IMR-90 (cell line): ENCODE measurements at regions not wholly inside any gene's neighbourhood (a gene's known extent, or its start where the extent isn't known, plus 50 kb on each side); places are given as distances from the start of the nearest gene placed in this dataset.

Experiments
- ATAC-seq: fragments of 200-7000 bp; cut with Tn5 transposase; 2 replicates; pipeline ENCODE4 v1.9.1; 2020; ENCODE audit warnings: low read depth, mild to moderate bottlenecking, moderate library complexity
- BruUV-seq: library from RNA; stranded (reverse); fragments of 400-500 nt; replicated peaks from 2 replicates; lab custom pipeline; 2021; lab: Mats Ljungman, UMichigan
- CTCF ChIA-PET: fragments of 300-600 bp; formaldehyde crosslinking; extraction: SDS; loops from one replicate; lab custom pipeline; 2021; ENCODE audit warnings: antibody characterized with exemption; lab: Yijun Ruan, JAX
- POLR2A ChIA-PET: fragments of 300-600 bp; sonication (Branson Sonifier 250); formaldehyde crosslinking; loops from one replicate; lab custom pipeline; 2022; ENCODE audit warnings: antibody characterized with exemption; ENCODE audit not compliant: unreplicated experiment; lab: Charles Lee
- DNase-seq: peaks from one replicate; pipeline ENCODE4 v3.0.0; 2013
- H2AFZ ChIP-seq: replicated peaks from 2 replicates; pipeline ENCODE3; 2013; ENCODE audit warnings: low read length, mild to moderate bottlenecking; ENCODE audit not compliant: poor library complexity
- H2AK5ac ChIP-seq: 2 replicates; pipeline ENCODE4 v1.6.1; 2013; ENCODE audit warnings: low read depth, low read length, inconsistent platforms
- H2AK9ac ChIP-seq: replicated peaks from 2 replicates; pipeline ENCODE3; 2013; ENCODE audit warnings: mild to moderate bottlenecking, low read depth, low read length, moderate library complexity; ENCODE audit not compliant: poor library complexity
- H2BK120ac ChIP-seq: 2 replicates; pipeline ENCODE4 v1.6.1; 2013; ENCODE audit warnings: low read depth, low read length, inconsistent platforms
- H2BK15ac ChIP-seq: 3 replicates; pipeline ENCODE4 v1.6.1; 2013; ENCODE audit warnings: low read depth, low read length, inconsistent platforms
- H2BK20ac ChIP-seq: 2 replicates; pipeline ENCODE4 v1.6.1; 2013; ENCODE audit warnings: low read depth, mild to moderate bottlenecking, inconsistent platforms, low read length, moderate library complexity
- H2BK5ac ChIP-seq: 2 replicates; pipeline ENCODE4 v1.6.1; 2013; ENCODE audit warnings: mild to moderate bottlenecking, low read depth, low read length, inconsistent platforms; ENCODE audit not compliant: poor library complexity, severe bottlenecking
- H3K14ac ChIP-seq: replicated peaks from 2 replicates; pipeline ENCODE4 v1.6.1; 2013; ENCODE audit warnings: low read depth, low read length, inconsistent platforms
- H3K18ac ChIP-seq: 2 replicates; pipeline ENCODE4 v1.6.1; 2013; ENCODE audit warnings: low read depth, low read length, control low read depth
- H3K23ac ChIP-seq: 2 replicates; pipeline ENCODE4 v1.6.1; 2013; ENCODE audit warnings: low read depth, low read length, inconsistent platforms
- H3K27ac ChIP-seq: 2 replicates; pipeline ENCODE4 v1.5.1; 2013; ENCODE audit warnings: mild to moderate bottlenecking, control low read depth, low read length; ENCODE audit not compliant: insufficient read depth
- H3K27me3 ChIP-seq: 2 replicates; pipeline ENCODE4 v1.6.1; 2013; ENCODE audit warnings: low read length; ENCODE audit not compliant: control insufficient read depth, insufficient read depth
- H3K36me3 ChIP-seq: 2 replicates; pipeline ENCODE4 v1.6.1; 2013; ENCODE audit warnings: low read length, mixed read lengths; ENCODE audit not compliant: control insufficient read depth, insufficient read depth
- H3K4ac ChIP-seq: 2 replicates; pipeline ENCODE4 v1.6.1; 2013; ENCODE audit warnings: low read depth, low read length, inconsistent platforms
- H3K4me1 ChIP-seq: 2 replicates; pipeline ENCODE4 v1.6.1; 2013; ENCODE audit warnings: low read length, mixed read lengths; ENCODE audit not compliant: control insufficient read depth, insufficient read depth
- H3K4me2 ChIP-seq: 2 replicates; pipeline ENCODE4 v1.6.1; 2013; ENCODE audit warnings: low read depth, mild to moderate bottlenecking, control low read depth, low read length, moderate library complexity
- H3K4me3 ChIP-seq: 2 replicates; pipeline ENCODE4 v1.5.1; 2013; ENCODE audit warnings: low read depth, mild to moderate bottlenecking, control low read depth, low read length, moderate library complexity; ENCODE audit not compliant: insufficient read depth
- H3K56ac ChIP-seq: 2 replicates; pipeline ENCODE4 v1.6.1; 2013; ENCODE audit warnings: low read length, inconsistent platforms; ENCODE audit not compliant: insufficient read depth; ENCODE audit errors: extremely low read depth
- H3K79me1 ChIP-seq, 2 experiments: 2 replicates each; pipeline ENCODE4 v1.6.1; 2013; ENCODE audit warnings: low read length in 2 of 2, inconsistent platforms in 1 of 2, low read depth in 1 of 2
- H3K9ac ChIP-seq: 2 replicates; pipeline ENCODE4 v1.6.1; 2013; ENCODE audit warnings: low read depth, low read length, control low read depth
- H3K9me1 ChIP-seq: 2 replicates; pipeline ENCODE4 v1.6.1; 2013; ENCODE audit warnings: low read length, inconsistent platforms; ENCODE audit not compliant: insufficient read depth
- H3K9me3 ChIP-seq: 2 replicates; pipeline ENCODE4 v1.6.1; 2013; ENCODE audit warnings: low read length; ENCODE audit not compliant: control insufficient read depth, insufficient read depth
- H4K20me1 ChIP-seq: 2 replicates; pipeline ENCODE4 v1.6.1; 2013; ENCODE audit warnings: low read length, inconsistent platforms; ENCODE audit not compliant: insufficient read depth
- H4K5ac ChIP-seq: 2 replicates; pipeline ENCODE4 v1.6.1; 2013; ENCODE audit warnings: mild to moderate bottlenecking, low read depth, low read length, control low read depth
- H4K8ac ChIP-seq, 2 experiments: 2 replicates each; pipeline ENCODE4 v1.6.1; 2013; ENCODE audit warnings: low read depth in 2 of 2, low read length in 2 of 2, control low read depth in 1 of 2, inconsistent platforms in 1 of 2
- H4K91ac ChIP-seq: 2 replicates; pipeline ENCODE4 v1.6.1; 2013; ENCODE audit warnings: low read depth, low read length, inconsistent platforms; ENCODE audit not compliant: insufficient read depth
- CHD1 ChIP-seq: IDR thresholded peaks from 2 replicates; pipeline ENCODE4 v1.6.1; 2012; ENCODE audit warnings: low read depth, low read length, improper control_type of control experiment
- CTCF ChIP-seq: conservative IDR thresholded peaks from 2 replicates; pipeline ENCODE4 v1.5.1; 2012; ENCODE audit warnings: mild to moderate bottlenecking, low read depth, low read length, improper control_type of control experiment
- FOS ChIP-seq: fragments of 150-350 bp; IDR thresholded peaks from 2 replicates; pipeline ENCODE4 v1.6.1; 2016; ENCODE audit warnings: low read depth, low read length
- MAFK ChIP-seq: IDR thresholded peaks from 2 replicates; pipeline ENCODE4 v1.6.1; 2012; ENCODE audit warnings: low read depth, low read length, improper control_type of control experiment
- MAZ ChIP-seq: IDR thresholded peaks from 2 replicates; pipeline ENCODE4 v1.6.1; 2012; ENCODE audit warnings: low read depth, mild to moderate bottlenecking, low read length, improper control_type of control experiment, moderate library complexity, borderline replicate concordance
- RAD21 ChIP-seq: IDR thresholded peaks from 2 replicates; pipeline ENCODE4 v1.6.1; 2012; ENCODE audit warnings: low read length, improper control_type of control experiment
- RCOR1 ChIP-seq: IDR thresholded peaks from 2 replicates; pipeline ENCODE4 v1.6.1; 2012; ENCODE audit warnings: mild to moderate bottlenecking, low read length, improper control_type of control experiment; ENCODE audit not compliant: insufficient replicate concordance
- SMC3 ChIP-seq: fragments of 150-350 bp; IDR thresholded peaks from 2 replicates; pipeline ENCODE4 v1.6.1; 2016; ENCODE audit warnings: low read depth, mild to moderate bottlenecking, antibody characterized with exemption, low read length, moderate library complexity
- WGBS, 2 experiments: methylation state at CpG; one replicate each; pipeline versions ENCODE4 v1.1.5 to v1.1.7; 2013; ENCODE audit warnings: missing lambda C conversion rate in 2 of 2; ENCODE audit not compliant: insufficient read length in 1 of 2; ENCODE audit errors: extremely low coverage in 2 of 2; 5-methylcytosine and 5-hydroxymethylcytosine counted together
- dilution Hi-C: fragments of 300-500 bp; cut with HindIII; formaldehyde crosslinking; loops from one replicate; pipeline ENCODE4 v1.14.3; 2018; ENCODE audit warnings: low sequenced_read_pairs; ENCODE audit not compliant: unreplicated experiment
- in situ Hi-C: fragments of 300-500 bp; cut with MboI; formaldehyde crosslinking; loops from 3 replicates; pipeline ENCODE4 v1.14.3; 2019; ENCODE audit warnings: low sequenced_read_pairs, inconsistent platforms, mixed read lengths
- intact Hi-C: fragments of 100-400 bp; cut with micrococcal nuclease; formaldehyde crosslinking; loops from 2 replicates; pipeline ENCODE4 v1.10.0; 2022

GRCh38 chr4:85200106-85200505 lies 233.6 kb upstream of the WDFY3 start:
- no peak overlapping the region for H2BK120ac ChIP-seq
- no peak for DNase-seq

More at GRCh38 chr4:85200106-85200505, 233.6 kb upstream of the WDFY3 start:
- H3K36me3 ChIP-seq: no peaks in the 10 kb centered on the region
- dilution Hi-C loops: no loop called here
- peaks cover 9% of the 10 kb centered on the region for H3K9me3 ChIP-seq
- H3K4me1 ChIP-seq: no peaks in the 10 kb centered on the region
- H2BK20ac ChIP-seq: no peak overlapping the region
- no peak overlapping the region for H3K23ac ChIP-seq
- in situ Hi-C loops: no loop called here
- no CpG with 5 or more reads among the region's 1 CpG for WGBS, 2 experiments
- ChIA-PET CTCF (no interaction called here), POLR2A (no interaction called here)
- H2AFZ ChIP-seq: no peak overlapping the region
- no peaks in the 10 kb centered on the region for H4K20me1 ChIP-seq
- H3K4me3 ChIP-seq: no peak overlapping the region
- no peak overlapping the region for H2AK5ac ChIP-seq
- no peak for TF ChIP-seq MAZ
- no peak for TF ChIP-seq CHD1
- no peak for TF ChIP-seq RAD21
- no peak for TF ChIP-seq SMC3
- no peak for TF ChIP-seq RCOR1
- TF ChIP-seq MAFK: no peak
- TF ChIP-seq FOS: no peak
- TF ChIP-seq CTCF: no peak
- H3K9ac ChIP-seq: no peak overlapping the region
- no TSS peak for BruUV-seq
- no peak overlapping the region for H3K18ac ChIP-seq
- H3K9me1 ChIP-seq: no peaks in the 10 kb centered on the region
- H3K27me3 ChIP-seq: no peaks in the 10 kb centered on the region
- no peak overlapping the region for H3K14ac ChIP-seq
- no peak overlapping the region for H3K4ac ChIP-seq
- no peak for ATAC-seq
- H2BK15ac ChIP-seq: no peak overlapping the region
- H4K8ac ChIP-seq: no peak overlapping the region
- H3K56ac ChIP-seq: no peak overlapping the region
- no peak overlapping the region for H4K5ac ChIP-seq
- intact Hi-C loops: no loop called here
- no peak overlapping the region for H3K4me2 ChIP-seq
- H4K91ac ChIP-seq: no peak overlapping the region
- no peaks in the 10 kb centered on the region for H3K79me1 ChIP-seq
- H3K27ac ChIP-seq: no peak overlapping the region
- no peak overlapping the region for H2AK9ac ChIP-seq
- no peak overlapping the region for H2BK5ac ChIP-seq
